Neural crest cell (in vitro differentiated cells): ENCODE measurements at regions not wholly inside any gene's neighbourhood (a gene's known extent, or its start where the extent isn't known, plus 50 kb on each side); places are given as distances from the start of the nearest gene placed in this dataset.

Experiments
- DNase-seq: peaks from one replicate; pipeline ENCODE4 v3.0.0; 2021; ENCODE audit warnings: low read depth, mixed read lengths, low spot score
- H3K27ac Mint-ChIP-seq: one replicate; pipeline ENCODE4 v1.8.0; 2021; ENCODE audit warnings: mild to moderate bottlenecking, mixed read lengths; ENCODE audit not compliant: unreplicated experiment
- H3K27me3 Mint-ChIP-seq: 2 replicates; pipeline ENCODE4 v1.8.0; 2021; ENCODE audit warnings: low read depth, mild to moderate bottlenecking, mixed read lengths
- H3K36me3 Mint-ChIP-seq: 2 replicates; pipeline ENCODE4 v1.8.0; 2021; ENCODE audit warnings: low read depth, mild to moderate bottlenecking, mixed read lengths
- H3K4me1 Mint-ChIP-seq: 2 replicates; pipeline ENCODE4 v1.8.0; 2021; ENCODE audit warnings: mixed read lengths
- H3K4me3 Mint-ChIP-seq: one replicate; pipeline ENCODE4 v1.8.0; 2021; ENCODE audit warnings: mild to moderate bottlenecking, mixed read lengths
- H3K9me3 Mint-ChIP-seq: 2 replicates; pipeline ENCODE4 v1.8.0; 2021; ENCODE audit warnings: mixed read lengths
- CTCF ChIP-seq: fragments of 200-600 bp; sonication (generic); conservative IDR thresholded peaks from 2 replicates; pipeline ENCODE4 v1.5.0; 2021; ENCODE audit warnings: antibody characterized with exemption, mild to moderate bottlenecking

- Mint-ChIP-seq H3K27me3 (no peaks in the 10 kb centered on the region), H3K36me3 (no peaks in the 10 kb centered on the region), H3K4me1 (no peaks in the 10 kb centered on the region), H3K27ac (no peak overlapping the region), H3K4me3 (no peak overlapping the region), H3K9me3 (peaks cover 8% of the 10 kb centered on the region)
- no peak for TF ChIP-seq CTCF
- no peak for DNase-seq
Observed at GRCh38 chr2:76429374-76429773, 718.7 kb upstream of the GCFC2 start.

DNA sequence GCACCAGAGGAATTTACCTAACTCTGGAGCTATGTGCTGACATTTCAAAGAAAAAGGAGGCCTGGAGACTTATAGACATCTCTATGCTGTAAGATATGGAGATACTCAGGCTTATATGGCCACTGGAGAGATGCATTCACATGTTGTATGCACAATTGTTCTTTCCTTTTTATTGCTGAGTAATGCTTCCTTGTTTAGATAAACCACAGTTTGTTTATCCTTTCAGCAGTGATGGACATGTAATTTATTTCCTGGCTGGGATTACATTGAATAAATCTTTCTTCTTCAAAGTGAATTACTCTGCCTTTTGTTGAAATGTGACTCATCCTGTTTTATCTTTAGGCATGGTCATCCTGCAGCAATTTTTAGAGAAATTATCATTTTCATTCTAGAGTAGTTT lies 716.7 kb upstream of the GCFC2 start:
- Mint-ChIP-seq H3K36me3 (no peaks in the 10 kb centered on the region), H3K4me1 (no peaks in the 10 kb centered on the region), H3K27ac (no peak overlapping the region), H3K9me3 (peaks cover 8% of the 10 kb centered on the region), H3K4me3 (no peak overlapping the region), H3K27me3 (no peaks in the 10 kb centered on the region)
- no peak for TF ChIP-seq CTCF
- DNase-seq = no peak

DNA sequence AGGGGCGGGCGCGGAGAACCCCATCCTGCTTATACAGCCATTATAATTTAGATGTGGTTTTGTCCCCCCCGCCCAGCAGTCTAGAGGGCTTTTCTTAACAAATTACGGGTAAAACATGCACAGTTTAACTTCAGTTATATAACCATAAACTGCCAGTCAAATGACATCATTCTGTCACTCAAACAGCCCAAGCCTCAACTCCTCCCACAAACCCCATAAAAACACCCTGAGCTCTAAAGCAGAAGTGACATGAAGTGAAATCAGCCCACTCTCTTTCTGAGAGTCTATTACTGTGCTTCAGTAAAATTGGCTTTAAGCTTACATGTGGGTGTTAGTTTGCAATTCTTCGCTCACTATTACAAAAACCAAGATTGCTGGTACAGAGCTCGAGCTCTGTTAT lies 705.1 kb upstream of the GCFC2 start:
- no peak overlapping the region for H3K27ac Mint-ChIP-seq
- no peak for TF ChIP-seq CTCF
- no peaks in the 10 kb centered on the region for H3K4me1 Mint-ChIP-seq
- no peak for DNase-seq
- H3K36me3 Mint-ChIP-seq = no peaks in the 10 kb centered on the region
- H3K4me3 Mint-ChIP-seq = no peak overlapping the region
- H3K9me3 Mint-ChIP-seq = no peaks in the 10 kb centered on the region
- no peaks in the 10 kb centered on the region for H3K27me3 Mint-ChIP-seq

DNA sequence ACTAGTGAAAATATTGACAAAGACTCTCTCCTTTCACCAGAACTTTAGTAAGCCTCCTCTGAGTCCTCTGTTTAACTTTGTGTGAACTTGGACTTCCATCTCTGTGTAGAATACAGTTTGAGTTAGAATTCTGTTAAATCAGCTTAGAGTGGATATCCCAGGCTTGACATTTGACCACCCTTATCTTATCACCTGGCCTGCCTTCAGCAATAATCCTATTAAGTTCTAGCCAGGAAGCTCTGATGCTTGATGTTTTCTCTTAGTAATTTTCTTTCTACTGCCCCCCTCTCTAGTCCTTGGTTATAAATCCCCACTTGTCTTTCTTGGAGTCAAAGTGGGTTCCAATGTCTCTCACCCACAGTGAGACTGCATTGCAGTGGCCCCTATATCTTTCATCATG lies 702.7 kb upstream of the GCFC2 start:
- H3K4me1 Mint-ChIP-seq = no peaks in the 10 kb centered on the region
- H3K36me3 Mint-ChIP-seq = no peaks in the 10 kb centered on the region
- H3K27ac Mint-ChIP-seq = no peak overlapping the region
- DNase-seq = no peak
- H3K27me3 Mint-ChIP-seq = no peaks in the 10 kb centered on the region
- peaks cover 5% of the 10 kb centered on the region for H3K9me3 Mint-ChIP-seq
- TF ChIP-seq CTCF = no peak
- H3K4me3 Mint-ChIP-seq = no peak overlapping the region

DNA sequence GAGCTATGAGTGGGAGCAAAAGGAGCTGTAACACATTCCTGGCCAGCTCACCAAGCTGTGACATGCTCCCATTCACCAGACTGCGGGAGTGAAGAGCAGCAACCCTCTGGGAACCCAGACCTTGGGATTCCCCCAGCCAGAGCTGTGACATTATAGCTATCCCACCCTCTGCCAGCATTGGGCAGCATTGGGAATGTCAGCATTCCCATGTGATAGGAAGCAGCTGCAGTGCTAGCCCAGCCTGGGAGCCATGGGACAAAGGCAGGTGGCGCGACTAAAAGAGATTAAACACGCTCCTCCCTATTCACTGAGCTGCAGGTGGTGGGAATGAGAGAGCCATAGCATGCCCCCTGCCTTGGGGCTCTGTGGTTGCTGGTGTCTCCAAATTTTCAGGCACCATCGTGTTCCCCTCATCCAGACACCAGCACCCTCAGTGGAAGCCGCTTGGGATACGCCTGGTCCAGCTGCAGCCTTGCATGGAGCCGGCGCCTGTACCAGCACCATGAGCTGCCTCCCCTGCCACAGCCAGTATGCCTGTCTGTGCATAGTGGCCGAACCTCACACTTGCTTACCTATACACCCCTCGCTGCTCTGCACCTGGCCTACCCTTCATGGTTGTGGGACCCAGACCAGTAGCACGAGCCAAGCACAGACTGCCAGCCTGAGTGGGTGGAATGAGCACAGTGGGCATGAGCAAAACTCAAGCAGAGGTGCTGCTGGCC lies 695.6 kb upstream of the GCFC2 start:
- H3K9me3 Mint-ChIP-seq = peaks cover 10% of the 10 kb centered on the region

More for the DNA sequence above, 695.6 kb upstream of the GCFC2 start:
- no peaks in the 10 kb centered on the region for H3K4me1 Mint-ChIP-seq
- H3K27me3 Mint-ChIP-seq = no peaks in the 10 kb centered on the region
- H3K4me3 Mint-ChIP-seq = no peak overlapping the region
- TF ChIP-seq CTCF = no peak
- H3K27ac Mint-ChIP-seq = no peak overlapping the region
- no peak for DNase-seq
- H3K36me3 Mint-ChIP-seq = no peaks in the 10 kb centered on the region
